H1 (cell line): ENCODE measurements at regions not wholly inside any gene's neighbourhood (a gene's known extent, or its start where the extent isn't known, plus 50 kb on each side); places are given as distances from the start of the nearest gene placed in this dataset.

Source experiments
- CTCF ChIA-PET: fragments of 300-600 bp; sonication (Branson Sonifier 250); formaldehyde crosslinking; loops from one replicate; lab custom pipeline; 2021; ENCODE audit not compliant: partially characterized antibody; lab: Charles Lee
- POLR2A ChIA-PET: fragments of 300-600 bp; sonication (Branson Sonifier 250); formaldehyde crosslinking; loops from one replicate; lab custom pipeline; 2021; ENCODE audit warnings: inconsistent platforms; ENCODE audit not compliant: partially characterized antibody; lab: Charles Lee
- DNase-seq, 2 experiments: peaks; one replicate each; pipeline versions ENCODE4 v3.0.0 to v3.0.0-alpha.2; 2010 to 2022; ENCODE audit warnings: low spot score in 2 of 2, low read depth in 1 of 2, mixed read lengths in 1 of 2
- FAIRE-seq: peaks from 2 replicates; lab custom pipeline; 2011; peaks lifted over from hg19 to GRCh38; lab: Jason Lieb, UNC
- H2AFZ ChIP-seq: 2 replicates; pipeline ENCODE4 v1.8.1; 2012; ENCODE audit warnings: low read length, inconsistent platforms
- H2AK5ac ChIP-seq: 2 replicates; pipeline ENCODE4 v1.6.1; 2013; ENCODE audit warnings: low read depth, low read length
- H2BK120ac ChIP-seq: replicated peaks from 2 replicates; pipeline ENCODE3; 2013; ENCODE audit warnings: low read depth, low read length, inconsistent platforms
- H2BK12ac ChIP-seq: 2 replicates; pipeline ENCODE4 v1.6.1; 2013; ENCODE audit warnings: low read depth, low read length
- H2BK15ac ChIP-seq: 2 replicates; pipeline ENCODE4 v1.6.1; 2013; ENCODE audit warnings: low read length
- H2BK20ac ChIP-seq: 2 replicates; pipeline ENCODE4 v1.6.1; 2013; ENCODE audit warnings: low read length
- H2BK5ac ChIP-seq: 2 replicates; pipeline ENCODE4 v1.6.1; 2013; ENCODE audit warnings: low read depth, low read length
- H3K14ac ChIP-seq: 2 replicates; pipeline ENCODE4 v1.6.1; 2013; ENCODE audit warnings: inconsistent platforms; ENCODE audit not compliant: insufficient read length
- H3K18ac ChIP-seq: 2 replicates; pipeline ENCODE4 v1.6.1; 2013; ENCODE audit warnings: low read length; ENCODE audit errors: extremely low read depth
- H3K23ac ChIP-seq: 2 replicates; pipeline ENCODE4 v1.6.1; 2013; ENCODE audit warnings: inconsistent platforms; ENCODE audit not compliant: insufficient read length
- H3K23me2 ChIP-seq: 2 replicates; pipeline ENCODE4 v1.6.1; 2013; ENCODE audit warnings: low read depth, low read length
- H3K27ac ChIP-seq: 2 replicates; pipeline ENCODE4 v1.6.1; 2011; ENCODE audit warnings: low read depth, low read length, inconsistent platforms
- H3K27me3 ChIP-seq, 4 experiments: replicated peaks in 1 of 4; 1 replicate in 1 of 4; 2 replicates in 3 of 4; pipeline versions ENCODE4 v1.6.1 to v1.8.1; 2011 to 2013; ENCODE audit warnings: low read length in 3 of 4, mild to moderate bottlenecking in 3 of 4, inconsistent platforms in 2 of 4, mixed read lengths in 2 of 4, moderate library complexity in 1 of 4; ENCODE audit not compliant: control insufficient read depth in 3 of 4, insufficient read depth in 3 of 4; ENCODE audit errors: extremely low read depth in 1 of 4
- H3K36me3 ChIP-seq, 4 experiments: 2 replicates each; pipeline versions ENCODE4 v1.6.1 to v1.8.1; 2011 to 2013; ENCODE audit warnings: mild to moderate bottlenecking in 4 of 4, low read length in 3 of 4, moderate library complexity in 2 of 4, control low read depth in 1 of 4, inconsistent platforms in 1 of 4; ENCODE audit not compliant: insufficient read depth in 4 of 4, control insufficient read depth in 2 of 4
- H3K4ac ChIP-seq: replicated peaks from 2 replicates; pipeline ENCODE3; 2013; ENCODE audit warnings: low read length, low read depth, mixed read lengths, inconsistent platforms; ENCODE audit not compliant: insufficient read length
- H3K4me1 ChIP-seq, 4 experiments: replicated peaks in 1 of 4; 1 replicate in 1 of 4; 2 replicates in 3 of 4; pipeline versions ENCODE4 v1.6.1 to v1.8.1; 2011 to 2013; ENCODE audit warnings: low read length in 3 of 4, inconsistent platforms in 2 of 4, mixed read lengths in 1 of 4; ENCODE audit not compliant: insufficient read depth in 4 of 4, control insufficient read depth in 3 of 4
- H3K4me2 ChIP-seq, 2 experiments: 2 replicates each; pipeline versions ENCODE4 v1.6.1 to v1.8.1; 2011 to 2013; ENCODE audit warnings: low read depth in 2 of 2, low read length in 2 of 2, control low read depth in 1 of 2, inconsistent platforms in 1 of 2, mild to moderate bottlenecking in 1 of 2; ENCODE audit not compliant: insufficient read depth in 1 of 2
- H3K4me3 ChIP-seq, 4 experiments: fragments of 200-600, 300-600 bp in 1 of 4; sonication (generic), shearing (Covaris generic), sonication (Bioruptor Twin) in 1 of 4; 2 replicates each; pipeline versions ENCODE4 v1.5.1 to v1.8.1; 2011 to 2016; ENCODE audit warnings: low read length in 4 of 4, low read depth in 3 of 4, control low read depth in 2 of 4, inconsistent platforms in 2 of 4, mild to moderate bottlenecking in 2 of 4, mixed read lengths in 1 of 4, moderate library complexity in 1 of 4; ENCODE audit not compliant: insufficient read depth in 2 of 4; ENCODE audit errors: extremely low read depth in 1 of 4
- H3K56ac ChIP-seq: replicated peaks from 2 replicates; pipeline ENCODE3; 2013; ENCODE audit warnings: low read depth, mild to moderate bottlenecking, mixed read lengths, low read length, inconsistent platforms; ENCODE audit not compliant: insufficient read length
- H3K79me1 ChIP-seq: 2 replicates; pipeline ENCODE4 v1.6.1; 2013; ENCODE audit warnings: low read depth, low read length, control low read depth
- H3K79me2 ChIP-seq, 2 experiments: 2 replicates each; pipeline versions ENCODE4 v1.6.1 to v1.8.1; 2012 to 2013; ENCODE audit warnings: low read length in 2 of 2, mild to moderate bottlenecking in 2 of 2, inconsistent platforms in 1 of 2; ENCODE audit not compliant: insufficient read depth in 2 of 2, control insufficient read depth in 1 of 2
- H3K9ac ChIP-seq, 4 experiments: replicated peaks in 1 of 4; 1 replicate in 1 of 4; 2 replicates in 3 of 4; pipeline versions ENCODE4 v1.6.1 to v1.8.1; 2011 to 2013; ENCODE audit warnings: low read depth in 3 of 4, low read length in 3 of 4, control low read depth in 2 of 4, mild to moderate bottlenecking in 2 of 4, moderate library complexity in 2 of 4, inconsistent platforms in 1 of 4; ENCODE audit errors: extremely low read depth in 1 of 4
- H3K9me3 ChIP-seq, 2 experiments: 2 replicates each; pipeline versions ENCODE4 v1.6.1 to v1.8.1; 2012 to 2013; ENCODE audit warnings: mild to moderate bottlenecking in 2 of 2, moderate library complexity in 2 of 2, control low read depth in 1 of 2, inconsistent platforms in 1 of 2, low read depth in 1 of 2, low read length in 1 of 2, mixed read lengths in 1 of 2; ENCODE audit not compliant: insufficient read depth in 2 of 2
- H4K20me1 ChIP-seq, 2 experiments: replicated peaks in 1 of 2; 2 replicates each; pipeline versions ENCODE3 to v1.8.1; 2011 to 2013; ENCODE audit warnings: inconsistent platforms in 2 of 2, low read length in 2 of 2, mild to moderate bottlenecking in 1 of 2; ENCODE audit not compliant: insufficient read depth in 2 of 2, control insufficient read depth in 1 of 2
- H4K5ac ChIP-seq: 2 replicates; pipeline ENCODE4 v1.6.1; 2013; ENCODE audit warnings: low read length, low read depth, mixed read lengths, inconsistent platforms; ENCODE audit not compliant: insufficient read length
- H4K8ac ChIP-seq: 2 replicates; pipeline ENCODE4 v1.8.0; 2013; ENCODE audit warnings: mild to moderate bottlenecking, moderate library complexity, low read length, inconsistent platforms; ENCODE audit not compliant: insufficient read depth; ENCODE audit errors: extremely low read depth
- H4K91ac ChIP-seq: replicated peaks from 2 replicates; pipeline ENCODE3; 2013; ENCODE audit warnings: low read length, mixed read lengths, inconsistent platforms; ENCODE audit not compliant: insufficient read length
- CREB1 ChIP-seq: IDR thresholded peaks from 2 replicates; pipeline ENCODE4 v1.6.1; 2012; ENCODE audit warnings: inconsistent platforms
- WGBS, 2 experiments: shearing (Covaris generic) in 1 of 2; methylation state at CpG; one replicate each; pipeline versions ENCODE4 v1.1.6 to v1.1.7; 2013 to 2015; ENCODE audit warnings: low lambda C conversion rate in 2 of 2, mixed read lengths in 2 of 2, inconsistent platforms in 1 of 2, low coverage in 1 of 2, missing lambda C conversion rate in 1 of 2; ENCODE audit not compliant: insufficient replicate concordance in 2 of 2, insufficient coverage in 1 of 2, insufficient read length in 1 of 2; ENCODE audit errors: extremely low coverage in 1 of 2, missing lambda C conversion rate in 1 of 2; 5-methylcytosine and 5-hydroxymethylcytosine counted together

DNA sequence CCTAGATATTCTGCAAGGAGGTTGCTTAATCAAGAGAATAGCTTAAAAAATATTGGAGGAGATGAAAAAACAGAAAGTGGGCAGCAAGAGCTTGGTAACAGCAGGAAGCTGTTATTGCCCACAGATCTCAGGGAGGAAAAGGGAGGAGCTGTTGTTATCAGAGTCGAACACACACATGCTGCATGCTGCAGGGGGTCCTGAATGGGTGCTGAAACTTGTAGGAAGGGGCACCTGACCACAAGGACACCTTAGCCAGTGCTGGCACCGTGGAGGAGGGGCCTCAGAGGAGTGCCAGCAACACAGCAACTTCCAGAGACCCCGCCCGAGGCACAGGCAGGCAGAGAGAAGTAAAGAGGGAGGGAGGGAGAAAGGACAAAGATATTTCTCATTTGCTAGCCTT, 332.9 kb downstream of the SOCS6 start:
- H3K9ac ChIP-seq = no peak overlapping the region
- H4K5ac ChIP-seq = no peak overlapping the region
- no peak overlapping the region for H3K18ac ChIP-seq
- H3K27me3 ChIP-seq = no peaks in the 10 kb centered on the region
- no peaks in the 10 kb centered on the region for H3K4me1 ChIP-seq
- POLR2A ChIA-PET = no interaction called here
- WGBS, 2 experiments = 79% methylated on average over 4 of the region's 4 CpGs; no CpG with 5 or more reads in 1 of the 2 experiments
- H4K20me1 ChIP-seq = no peaks in the 10 kb centered on the region
- H3K4me3 ChIP-seq = no peak overlapping the region
- CTCF ChIA-PET = no interaction called here
- no peak overlapping the region for H2AK5ac ChIP-seq
- no peaks in the 10 kb centered on the region for H3K79me2 ChIP-seq
- H4K91ac ChIP-seq = no peak overlapping the region
- H3K14ac ChIP-seq = no peak overlapping the region
- H4K8ac ChIP-seq = no peak overlapping the region
- no peak overlapping the region for H3K56ac ChIP-seq
- H3K79me1 ChIP-seq = no peaks in the 10 kb centered on the region
- peaks cover 73 to 82% of the 10 kb centered on the region in 2 experiments for H3K9me3 ChIP-seq
- H3K27ac ChIP-seq = no peak overlapping the region
- no peaks in the 10 kb centered on the region; a peak in 1 of 8 replicates for H3K36me3 ChIP-seq
- FAIRE-seq (no peak), DNase-seq (no peak)
- H2BK20ac ChIP-seq = no peak overlapping the region
- H3K4ac ChIP-seq = no peak overlapping the region
- no peak overlapping the region for H2BK120ac ChIP-seq
- no peak overlapping the region for H2BK5ac ChIP-seq
- no peaks in the 10 kb centered on the region for H3K23me2 ChIP-seq
- no peak overlapping the region for H3K23ac ChIP-seq
- no peak overlapping the region for H2BK12ac ChIP-seq
- no peak overlapping the region for H3K4me2 ChIP-seq
- no peak overlapping the region for H2BK15ac ChIP-seq
- no peak overlapping the region for H2AFZ ChIP-seq
- no peak for TF ChIP-seq CREB1
